GM12873 (cell line): ENCODE measurements at regions not wholly inside any gene's neighbourhood (a gene's known extent, or its start where the extent isn't known, plus 50 kb on each side); places are given as distances from the start of the nearest gene placed in this dataset.

ENCODE experiments used
- CTCF ChIP-seq: IDR thresholded peaks from 2 replicates; pipeline ENCODE4 v1.5.1; 2012; ENCODE audit warnings: low read depth, mild to moderate bottlenecking, moderate library complexity, low read length, control low read depth; ENCODE audit not compliant: insufficient read depth; ENCODE audit errors: missing control alignments

- no peak for TF ChIP-seq CTCF
Observed at GRCh38 chr1:188065917-188066316, 1237.2 kb downstream of the PLA2G4A start.

GRCh38 chr1:188070848-188071247 is 1242.1 kb downstream of the PLA2G4A start:
- peak; percentile 5 for TF ChIP-seq CTCF

- TF ChIP-seq CTCF = no peak
Observed at GRCh38 chr1:188089015-188089414, 1260.3 kb downstream of the PLA2G4A start.

- no peak for TF ChIP-seq CTCF
Observed at GRCh38 chr1:188089461-188089860, 1260.7 kb downstream of the PLA2G4A start.

GRCh38 chr1:188096521-188096920 is 1267.8 kb downstream of the PLA2G4A start:
- TF ChIP-seq CTCF = no peak

GRCh38 chr1:188117436-188117835 is 1288.7 kb downstream of the PLA2G4A start:
- no peak for TF ChIP-seq CTCF

- no peak for TF ChIP-seq CTCF
Observed at GRCh38 chr1:188122646-188123045, 1293.9 kb downstream of the PLA2G4A start.

- no peak for TF ChIP-seq CTCF
Observed at GRCh38 chr1:188127507-188127906, 1298.8 kb downstream of the PLA2G4A start.
